Activated effector memory CD4-positive, alpha-beta T cell treated with anti-CD3 and anti-CD28 coated beads, Interleukin-2, amount 50 U/mL, for 16 hours (primary cell): ENCODE measurements at regions not wholly inside any gene's neighbourhood (a gene's known extent, or its start where the extent isn't known, plus 50 kb on each side); places are given as distances from the start of the nearest gene placed in this dataset.

Experiments
- DNase-seq: peaks from one replicate; pipeline ENCODE4 v3.0.0-alpha.2; 2020

GRCh38 chr11:29296680-29297079, 720.1 kb downstream of the KCNA4 start:
- DNase-seq = no peak

GRCh38 chr11:29293825-29294224, 723.0 kb downstream of the KCNA4 start:
- DNase-seq = no peak

- DNase-seq = no peak
Measured at GRCh38 chr11:29282088-29282487, 734.7 kb downstream of the KCNA4 start.

- no peak for DNase-seq
Measured at GRCh38 chr11:29281271-29281777, 735.5 kb downstream of the KCNA4 start.

GRCh38 chr11:29280452-29280851, 736.4 kb downstream of the KCNA4 start:
- DNase-seq = no peak

- DNase-seq = no peak
Measured at GRCh38 chr11:29279716-29280115, 737.1 kb downstream of the KCNA4 start.

- DNase-seq = no peak
Measured at GRCh38 chr11:29272019-29272654, 744.7 kb downstream of the KCNA4 start.

- no peak for DNase-seq
Measured at GRCh38 chr11:29271616-29272015, 745.2 kb downstream of the KCNA4 start.

GRCh38 chr11:29268733-29269132, 748.1 kb downstream of the KCNA4 start:
- no peak for DNase-seq

GRCh38 chr11:29265792-29266191, 751.0 kb downstream of the KCNA4 start:
- no peak for DNase-seq

GRCh38 chr11:29265381-29265780, 751.4 kb downstream of the KCNA4 start:
- no peak for DNase-seq

- DNase-seq = no peak
Measured at GRCh38 chr11:29263971-29264682, 752.7 kb downstream of the KCNA4 start.

GRCh38 chr11:29261831-29262230, 755.0 kb downstream of the KCNA4 start:
- no peak for DNase-seq

GRCh38 chr11:29260939-29261705, 755.7 kb downstream of the KCNA4 start:
- no peak for DNase-seq

- DNase-seq = no peak
Measured at GRCh38 chr11:29258411-29258810, 758.4 kb downstream of the KCNA4 start.

GRCh38 chr11:29256580-29256979, 760.2 kb downstream of the KCNA4 start:
- DNase-seq = no peak

GRCh38 chr11:29255401-29255800, 761.4 kb downstream of the KCNA4 start:
- no peak for DNase-seq

- DNase-seq = no peak
Measured at GRCh38 chr11:29251738-29252137, 765.1 kb downstream of the KCNA4 start.

- DNase-seq = no peak
Measured at GRCh38 chr11:29249713-29250112, 767.1 kb downstream of the KCNA4 start.

GRCh38 chr11:29244355-29244754, 772.5 kb downstream of the KCNA4 start:
- no peak for DNase-seq

- no peak for DNase-seq
Measured at GRCh38 chr11:29243616-29244015, 773.2 kb downstream of the KCNA4 start.

GRCh38 chr11:29231991-29232390, 784.8 kb downstream of the KCNA4 start:
- no peak for DNase-seq

GRCh38 chr11:29231586-29231985, 785.2 kb downstream of the KCNA4 start:
- no peak for DNase-seq

GRCh38 chr11:29227811-29228210, 789.0 kb downstream of the KCNA4 start:
- no peak for DNase-seq
